GM20000 (cell line): ENCODE measurements at regions not wholly inside any gene's neighbourhood (a gene's known extent, or its start where the extent isn't known, plus 50 kb on each side); places are given as distances from the start of the nearest gene placed in this dataset.

Source experiments
- DNase-seq: peaks from one replicate; pipeline ENCODE4 v3.0.0; 2012; ENCODE audit warnings: low spot score
- CTCF ChIP-seq: IDR thresholded peaks from 2 replicates; pipeline ENCODE4 v1.5.1; 2012; ENCODE audit warnings: mild to moderate bottlenecking, control low read depth; ENCODE audit errors: extremely low read depth, missing control alignments

DNA sequence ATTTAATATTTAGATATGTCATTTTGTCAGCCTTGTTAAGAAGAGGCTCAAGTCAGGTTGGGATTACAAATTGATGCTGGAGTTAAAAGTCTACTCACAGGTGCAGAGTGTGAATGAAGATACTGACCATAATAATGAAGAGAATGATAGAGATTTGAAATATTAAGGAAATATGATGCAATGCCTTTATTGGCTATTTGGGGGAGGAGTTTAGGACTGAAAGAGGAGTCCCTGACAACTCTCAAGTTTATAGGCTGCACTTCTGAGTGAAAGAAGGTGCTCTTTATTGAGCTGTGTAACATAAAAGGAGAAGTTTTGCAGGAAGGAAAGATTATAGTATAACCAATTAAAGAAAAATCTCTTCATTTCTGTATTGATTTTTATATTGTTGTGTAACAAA lies 827.7 kb upstream of the PCDH9 start:
- no peak for TF ChIP-seq CTCF
- DNase-seq: no peak

- no peak for TF ChIP-seq CTCF
- DNase-seq: no peak
These were observed 826.9 kb upstream of the PCDH9 start for GRCh38 chr13:68056816-68057710.

DNA sequence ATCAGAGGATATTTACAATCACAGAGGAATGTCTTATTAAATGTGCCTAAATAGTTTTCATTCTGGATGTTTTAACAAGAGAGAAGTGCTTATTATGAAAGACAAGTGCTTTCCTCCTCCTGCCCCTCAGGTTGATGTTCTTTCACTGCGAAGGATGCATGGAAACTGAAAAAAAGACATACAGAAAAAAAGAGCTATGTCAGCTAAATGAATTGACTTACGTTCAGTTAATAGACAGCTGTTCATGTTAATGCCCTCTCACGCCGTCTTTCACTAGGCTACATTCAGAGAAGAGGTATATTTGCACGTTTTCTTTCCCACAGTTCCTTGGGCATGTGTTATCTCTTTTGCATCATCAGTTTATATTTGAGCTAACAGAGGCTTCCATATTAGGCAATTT lies 821.8 kb upstream of the PCDH9 start:
- TF ChIP-seq CTCF: no peak

GRCh38 chr13:68050761-68051160 lies 820.6 kb upstream of the PCDH9 start:
- no peak for TF ChIP-seq CTCF

More for the DNA sequence above, 821.8 kb upstream of the PCDH9 start:
- DNase-seq: no peak

DNA sequence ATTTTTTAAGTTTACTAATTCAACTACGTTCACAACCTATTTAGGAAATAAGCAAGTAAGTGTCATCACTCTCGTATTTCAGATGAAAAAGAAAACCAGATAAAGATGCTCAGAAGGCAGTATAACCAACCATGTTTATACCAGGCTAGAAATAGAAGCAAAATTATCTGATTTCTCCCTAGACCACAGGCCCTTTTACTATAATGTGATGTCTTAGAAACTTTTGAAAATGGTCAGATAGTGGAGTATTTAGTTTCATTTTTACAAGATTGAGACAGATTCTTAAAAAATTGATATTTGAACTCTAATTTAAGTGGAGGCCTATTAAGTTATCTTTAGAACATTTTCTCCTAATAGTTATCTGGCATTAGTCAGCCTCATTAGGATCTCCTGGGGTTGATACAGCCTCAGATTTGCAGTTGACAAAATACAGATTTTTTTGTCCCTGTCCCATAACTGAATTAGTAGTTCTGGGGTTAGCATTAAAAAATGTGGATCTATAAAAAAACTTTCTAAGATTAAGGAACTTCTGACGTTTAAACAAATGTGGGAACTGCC lies 818.7 kb upstream of the PCDH9 start:
- TF ChIP-seq CTCF: no peak

More at GRCh38 chr13:68050761-68051160, 820.6 kb upstream of the PCDH9 start:
- no peak for DNase-seq

DNA sequence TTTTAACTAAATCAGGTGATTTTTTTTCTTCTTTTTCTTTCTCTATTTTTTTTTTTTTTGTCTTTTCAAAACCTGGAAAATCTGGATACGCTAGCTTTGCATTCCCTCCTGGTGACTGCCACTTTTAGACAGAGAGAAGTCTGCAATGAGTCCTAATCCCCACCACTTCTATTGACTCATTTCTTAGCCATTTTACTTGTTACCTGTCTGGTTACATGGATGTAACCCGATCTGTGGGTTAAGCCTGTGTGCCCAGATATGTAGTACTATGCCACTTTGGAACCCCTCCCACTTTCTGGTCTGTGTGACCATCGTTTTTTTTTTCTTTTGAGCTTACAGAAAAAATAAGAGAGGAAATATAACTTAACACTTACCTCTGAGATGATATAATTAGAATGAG lies 817.8 kb upstream of the PCDH9 start:
- no peak for TF ChIP-seq CTCF
- no peak for DNase-seq

More for the DNA sequence above, 818.7 kb upstream of the PCDH9 start:
- DNase-seq: no peak

DNA sequence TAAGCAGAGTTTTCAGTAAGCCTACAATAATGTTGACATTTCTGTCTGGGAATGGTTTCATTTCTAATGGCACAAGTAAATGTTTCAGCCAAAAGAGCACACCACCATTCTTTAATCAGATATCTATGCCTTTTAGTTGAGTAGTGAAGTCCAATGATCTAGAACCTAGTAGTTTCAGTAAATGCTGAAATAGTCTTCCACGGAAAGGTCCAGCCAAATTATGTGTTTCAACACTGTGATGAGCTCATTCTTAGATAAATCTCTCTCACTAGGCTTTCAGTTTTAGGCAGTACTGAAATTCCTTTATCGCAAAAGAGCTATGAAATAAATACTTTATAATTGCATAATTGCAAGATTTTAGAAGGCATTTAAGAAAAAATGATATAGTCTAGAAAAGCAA lies 816.8 kb upstream of the PCDH9 start:
- no peak for TF ChIP-seq CTCF
- DNase-seq: no peak
